Right lobe of liver (tissue), 6 donors: ENCODE measurements at regions not wholly inside any gene's neighbourhood (a gene's known extent, or its start where the extent isn't known, plus 50 kb on each side); places are given as distances from the start of the nearest gene placed in this dataset.

Source experiments
- ATAC-seq, 4 donors: fragments of 200-7000 bp; cut with Tn5 transposase; one replicate each; pipeline ENCODE4 v1.9.1; 2020; ENCODE audit warnings: mild to moderate bottlenecking in 4 of 4, moderate library complexity in 4 of 4
- DNase-seq, 3 donors: peaks; one replicate each; pipeline ENCODE4 v3.0.0-alpha.2; 2020
- H3K27ac ChIP-seq, 3 donors: fragments of 200-600 bp; one replicate each; pipeline ENCODE4 v1.8.0; 2022
- H3K27me3 ChIP-seq, 2 donors: fragments of 200-600 bp; one replicate each; pipeline ENCODE4 v1.8.0; 2022
- H3K36me3 ChIP-seq, 4 donors: fragments of 200-600 bp; sonication (generic) in 1 of 4; one replicate each; pipeline versions ENCODE4 v1.5.1 to v1.8.0; 2017 to 2022; ENCODE audit warnings: control low read depth in 1 of 4
- H3K4me1 ChIP-seq, 4 donors: fragments of 200-600 bp; sonication (generic) in 1 of 4; one replicate each; pipeline versions ENCODE4 v1.5.1 to v1.8.0; 2017 to 2022; ENCODE audit warnings: control low read depth in 1 of 4
- H3K4me3 ChIP-seq, 3 donors: fragments of 200-600 bp; one replicate each; pipeline ENCODE4 v1.8.0; 2022
- H3K9me3 ChIP-seq, 4 donors: fragments of 200-600 bp; sonication (generic) in 1 of 4; one replicate each; pipeline versions ENCODE4 v1.5.1 to v1.8.0; 2017 to 2022; ENCODE audit warnings: control low read depth in 1 of 4
- CTCF ChIP-seq, 4 donors: fragments of 200-600 bp in 3 of 4; fragments of 450-650 bp in 1 of 4; IDR thresholded peaks; one replicate each; pipeline versions ENCODE4 v1.5.1 to v1.8.0; 2016 to 2022; ENCODE audit warnings: antibody characterized with exemption in 4 of 4, mild to moderate bottlenecking in 2 of 4
- POLR2A ChIP-seq: fragments of 450-650 bp; IDR thresholded peaks from one replicate; pipeline ENCODE4 v1.6.1; 2017; ENCODE audit warnings: antibody characterized with exemption, mild to moderate bottlenecking
- WGBS: methylation state at CpG from one replicate; pipeline ENCODE4 v1.1.6; 2018; ENCODE audit warnings: low coverage, low lambda C conversion rate; ENCODE audit not compliant: insufficient coverage; ENCODE audit errors: missing lambda C conversion rate; 5-methylcytosine and 5-hydroxymethylcytosine counted together
- intact Hi-C, 2 donors: fragments of 100-400 bp; cut with DNase I; formaldehyde crosslinking; loops; one replicate each; pipeline versions ENCODE4 v1.11.2 to v1.14.1; 2022
- donor health status: DM: no; HTN: yes; CAD: no.
- donor health status: DM: no; HTN: no; CAD: no.
- donor health status: DM: no; HTN: no; CAD: no.
- donor health status: DM: no; HTN: yes; CAD: no.
- donor health status: DM: no; HTN: yes; CAD: no.

- Histone ChIP-seq H3K4me1 (no peaks in the 10 kb centered on the region), H3K36me3 (no peaks in the 10 kb centered on the region), H3K27me3 (no peaks in the 10 kb centered on the region), H3K27ac (no peak overlapping the region), H3K9me3 (no peaks in the 10 kb centered on the region), H3K4me3 (no peak overlapping the region)
- intact Hi-C loops = no loop called here
- ATAC-seq = no peak
- TF ChIP-seq POLR2A = no peak
- no peak for TF ChIP-seq CTCF (IDR thresholded peaks at IDR 0.05)
- 97% methylated on average over 4 of the region's 4 CpGs for WGBS
- no peak for DNase-seq
Measured at GRCh38 chr21:28358702-28359101, 634.0 kb downstream of the LTN1 start.

GRCh38 chr21:28358170-28358569 lies 634.5 kb downstream of the LTN1 start:
- H3K27me3 ChIP-seq = no peaks in the 10 kb centered on the region
- H3K9me3 ChIP-seq = no peaks in the 10 kb centered on the region
- H3K27ac ChIP-seq = no peak overlapping the region
- intact Hi-C loops = no loop called here
- H3K36me3 ChIP-seq = no peaks in the 10 kb centered on the region
- no peaks in the 10 kb centered on the region for H3K4me1 ChIP-seq
- H3K4me3 ChIP-seq = no peak overlapping the region
- TF ChIP-seq POLR2A (no peak), CTCF (IDR thresholded peaks at IDR 0.05) (no peak)
- ATAC-seq (no peak), DNase-seq (no peak)
- WGBS = 75% methylated on average over 1 of the region's 1 CpG

GRCh38 chr21:28357743-28358142 lies 634.9 kb downstream of the LTN1 start:
- DNase-seq (no peak), ATAC-seq (no peak)
- Histone ChIP-seq H3K36me3 (no peaks in the 10 kb centered on the region), H3K4me3 (no peak overlapping the region), H3K9me3 (no peaks in the 10 kb centered on the region), H3K27me3 (no peaks in the 10 kb centered on the region), H3K27ac (no peak overlapping the region), H3K4me1 (no peaks in the 10 kb centered on the region)
- TF ChIP-seq CTCF (IDR thresholded peaks at IDR 0.05) = no peak
- TF ChIP-seq POLR2A = no peak
- WGBS = 79% methylated on average over 3 of the region's 3 CpGs
- intact Hi-C loops = no loop called here

GRCh38 chr21:28356422-28356821 lies 636.3 kb downstream of the LTN1 start:
- no peak overlapping the region for H3K27ac ChIP-seq
- intact Hi-C loops = no loop called here
- H3K9me3 ChIP-seq = no peaks in the 10 kb centered on the region
- 94% methylated on average over 2 of the region's 2 CpGs for WGBS
- no peaks in the 10 kb centered on the region for H3K4me1 ChIP-seq
- H3K27me3 ChIP-seq = no peaks in the 10 kb centered on the region
- ATAC-seq (no peak), DNase-seq (no peak)
- H3K4me3 ChIP-seq = no peak overlapping the region
- H3K36me3 ChIP-seq = no peaks in the 10 kb centered on the region
- no peak for TF ChIP-seq CTCF (IDR thresholded peaks at IDR 0.05)
- TF ChIP-seq POLR2A = no peak

- no peaks in the 10 kb centered on the region for H3K36me3 ChIP-seq
- H3K27me3 ChIP-seq = no peaks in the 10 kb centered on the region
- H3K27ac ChIP-seq = no peak overlapping the region
- ATAC-seq = peak in 1 of 4 donors; percentile 21
- no peaks in the 10 kb centered on the region for H3K9me3 ChIP-seq
- H3K4me3 ChIP-seq = no peak overlapping the region
- 30% methylated on average over 2 of the region's 2 CpGs for WGBS
- no peak for TF ChIP-seq POLR2A
- TF ChIP-seq CTCF (IDR thresholded peaks at IDR 0.05) = no peak
- intact Hi-C loops = no loop called here
- no peaks in the 10 kb centered on the region for H3K4me1 ChIP-seq
- no peak for DNase-seq
Measured at GRCh38 chr21:28345934-28346333, 646.7 kb downstream of the LTN1 start.
